ENCODE measurements at regions not wholly inside any gene's neighbourhood (a gene's known extent, or its start where the extent isn't known, plus 50 kb on each side); places are given as distances from the start of the nearest gene placed in this dataset.

- ChIA-PET CTCF (no interaction called here), POLR2A (no interaction called here)
- H3K4me3 ChIP-seq (ENCODE audit: low read depth, low read length), result no peak overlapping the region
- no peak for DNase-seq (ENCODE audit: low read depth, low spot score)
- TF ChIP-seq CTCF (IDR thresholded peaks at IDR 0.05; ENCODE audit: insufficient read depth, low read length, missing control alignments), result no peak
These were observed 226.3 kb upstream of the SOX11 start for GRCh38 chr2:5465859-5466258.

GRCh38 chr2:5467178-5467905 is 224.8 kb upstream of the SOX11 start:
- POLR2A ChIA-PET, result no interaction called here
- no peak for TF ChIP-seq CTCF (IDR thresholded peaks at IDR 0.05; ENCODE audit: insufficient read depth, low read length, missing control alignments)
- no peak for DNase-seq (ENCODE audit: low read depth, low spot score)
- CTCF ChIA-PET, result no interaction called here
- H3K4me3 ChIP-seq (ENCODE audit: low read depth, low read length), result no peak overlapping the region

- DNase-seq (ENCODE audit: low read depth, low spot score), result no peak
- no peak overlapping the region for H3K4me3 ChIP-seq (ENCODE audit: low read depth, low read length)
- CTCF ChIA-PET, result no interaction called here
- TF ChIP-seq CTCF (IDR thresholded peaks at IDR 0.05; ENCODE audit: insufficient read depth, low read length, missing control alignments), result no peak
- POLR2A ChIA-PET, result no interaction called here
These were observed 219.5 kb upstream of the SOX11 start for GRCh38 chr2:5472673-5473072.

- POLR2A ChIA-PET, result no interaction called here
- no peak for DNase-seq (ENCODE audit: low read depth, low spot score)
- CTCF ChIA-PET, result no interaction called here
These were observed 218.5 kb upstream of the SOX11 start for GRCh38 chr2:5473635-5474034.

GRCh38 chr2:5474716-5475115 is 217.5 kb upstream of the SOX11 start:
- TF ChIP-seq CTCF (IDR thresholded peaks at IDR 0.05; ENCODE audit: insufficient read depth, low read length, missing control alignments), result no peak
- CTCF ChIA-PET, result no interaction called here
- H3K4me3 ChIP-seq (ENCODE audit: low read depth, low read length), result no peak overlapping the region
- DNase-seq (ENCODE audit: low read depth, low spot score), result no peak
- POLR2A ChIA-PET, result no interaction called here

More at GRCh38 chr2:5473635-5474034, 218.5 kb upstream of the SOX11 start:
- no peak overlapping the region for H3K4me3 ChIP-seq (ENCODE audit: low read depth, low read length)
- no peak for TF ChIP-seq CTCF (IDR thresholded peaks at IDR 0.05; ENCODE audit: insufficient read depth, low read length, missing control alignments)

- TF ChIP-seq CTCF (IDR thresholded peaks at IDR 0.05; ENCODE audit: insufficient read depth, low read length, missing control alignments), result no peak
- POLR2A ChIA-PET, result no interaction called here
- DNase-seq (ENCODE audit: low read depth, low spot score), result no peak
- CTCF ChIA-PET, result no interaction called here
- no peak overlapping the region for H3K4me3 ChIP-seq (ENCODE audit: low read depth, low read length)
These were observed 212.8 kb upstream of the SOX11 start for GRCh38 chr2:5479265-5479928.

Data from AG04449 (cell line).